ENCODE measurements at regions not wholly inside any gene's neighbourhood (a gene's known extent, or its start where the extent isn't known, plus 50 kb on each side); places are given as distances from the start of the nearest gene placed in this dataset.

- H3K36me3 ChIP-seq (ENCODE audit: control insufficient read depth, low read length) = no peaks in the 10 kb centered on the region
- H3K27ac ChIP-seq (ENCODE audit: low read depth, low read length) = no peak overlapping the region
- no peaks in the 10 kb centered on the region for H3K9me2 ChIP-seq (replicated peaks; ENCODE audit: control insufficient read depth, low read length)
- peaks cover 16% of the 10 kb centered on the region for H3K9me3 ChIP-seq (ENCODE audit: control insufficient read depth, insufficient read depth, low read length)
- H3K4me3 ChIP-seq (ENCODE audit: low read length) = no peak overlapping the region; the same call in 1 of the 2 replicates
- TF ChIP-seq, protein P1, sequence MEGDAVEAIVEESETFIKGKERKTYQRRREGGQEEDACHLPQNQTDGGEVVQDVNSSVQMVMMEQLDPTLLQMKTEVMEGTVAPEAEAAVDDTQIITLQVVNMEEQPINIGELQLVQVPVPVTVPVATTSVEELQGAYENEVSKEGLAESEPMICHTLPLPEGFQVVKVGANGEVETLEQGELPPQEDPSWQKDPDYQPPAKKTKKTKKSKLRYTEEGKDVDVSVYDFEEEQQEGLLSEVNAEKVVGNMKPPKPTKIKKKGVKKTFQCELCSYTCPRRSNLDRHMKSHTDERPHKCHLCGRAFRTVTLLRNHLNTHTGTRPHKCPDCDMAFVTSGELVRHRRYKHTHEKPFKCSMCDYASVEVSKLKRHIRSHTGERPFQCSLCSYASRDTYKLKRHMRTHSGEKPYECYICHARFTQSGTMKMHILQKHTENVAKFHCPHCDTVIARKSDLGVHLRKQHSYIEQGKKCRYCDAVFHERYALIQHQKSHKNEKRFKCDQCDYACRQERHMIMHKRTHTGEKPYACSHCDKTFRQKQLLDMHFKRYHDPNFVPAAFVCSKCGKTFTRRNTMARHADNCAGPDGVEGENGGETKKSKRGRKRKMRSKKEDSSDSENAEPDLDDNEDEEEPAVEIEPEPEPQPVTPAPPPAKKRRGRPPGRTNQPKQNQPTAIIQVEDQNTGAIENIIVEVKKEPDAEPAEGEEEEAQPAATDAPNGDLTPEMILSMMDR (IDR thresholded peaks at IDR 0.05; ENCODE audit: low read depth, low read length, poor library complexity, severe bottlenecking) = no peak
- TF ChIP-seq EZH2phosphoT487 (IDR thresholded peaks at IDR 0.05; ENCODE audit: borderline replicate concordance, low read length) = no peak
- peaks cover 2% of the 10 kb centered on the region for H3K27me3 ChIP-seq (ENCODE audit: control insufficient read depth, low read length)
- H3K79me2 ChIP-seq (ENCODE audit: control insufficient read depth, low read length) = no peaks in the 10 kb centered on the region
- H4K20me1 ChIP-seq (ENCODE audit: control insufficient read depth, insufficient read depth, low read depth, low read length) = no peaks in the 10 kb centered on the region
- peak overlapping the region; percentile 72 for H3K4me2 ChIP-seq (ENCODE audit: low read length)
- H3K4me1 ChIP-seq (ENCODE audit: control insufficient read depth, low read length) = peaks cover 44% of the 10 kb centered on the region
- H3F3A ChIP-seq (ENCODE audit: control insufficient read depth, insufficient read depth) = peaks cover 19% of the 10 kb centered on the region
Measured at GRCh38 chr22:48832592-48832991, 995.1 kb downstream of the BRD1 start.

DNA sequence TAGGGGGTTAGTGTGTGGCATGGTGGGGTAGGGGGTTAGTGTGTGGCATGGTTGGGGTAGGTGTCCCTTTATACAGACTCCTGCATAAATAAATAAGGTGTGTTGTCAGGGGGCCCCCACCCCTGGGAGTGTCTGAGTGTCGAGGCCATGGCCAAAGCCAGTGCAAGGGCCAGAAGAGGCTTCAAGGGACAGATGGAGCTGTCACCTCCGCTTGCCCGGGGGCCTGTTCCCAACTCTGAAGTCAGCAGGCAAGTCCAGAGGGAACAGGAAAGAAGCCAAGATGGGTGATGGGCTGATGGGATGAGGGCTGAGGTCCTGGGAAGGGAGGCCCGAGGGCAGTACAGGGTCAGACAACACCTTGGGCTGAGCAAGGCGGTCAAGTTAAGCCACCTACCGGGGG, 997.8 kb downstream of the BRD1 start:
- Histone ChIP-seq H3K27me3 (ENCODE audit: control insufficient read depth, low read length) (no peaks in the 10 kb centered on the region), H3K4me3 (ENCODE audit: low read length) (no peak overlapping the region), H4K20me1 (ENCODE audit: control insufficient read depth, insufficient read depth, low read depth, low read length) (no peaks in the 10 kb centered on the region), H3K27ac (ENCODE audit: low read depth, low read length) (no peak overlapping the region), H3K9me2 (replicated peaks; ENCODE audit: control insufficient read depth, low read length) (no peaks in the 10 kb centered on the region), H3K4me2 (ENCODE audit: low read length) (no peak overlapping the region), H3K79me2 (ENCODE audit: control insufficient read depth, low read length) (no peaks in the 10 kb centered on the region), H3K9me3 (ENCODE audit: control insufficient read depth, insufficient read depth, low read length) (peaks cover 9% of the 10 kb centered on the region; the same call in 1 of the 2 replicates), H3F3A (ENCODE audit: control insufficient read depth, insufficient read depth) (peaks cover 12% of the 10 kb centered on the region), H3K36me3 (ENCODE audit: control insufficient read depth, low read length) (no peaks in the 10 kb centered on the region), H3K4me1 (ENCODE audit: control insufficient read depth, low read length) (peaks cover 32% of the 10 kb centered on the region)
- TF ChIP-seq EZH2phosphoT487 (IDR thresholded peaks at IDR 0.05; ENCODE audit: borderline replicate concordance, low read length) = no peak
- TF ChIP-seq, protein P1 (IDR thresholded peaks at IDR 0.05; ENCODE audit: low read depth, low read length, poor library complexity, severe bottlenecking) = no peak

- Histone ChIP-seq H3K27ac (ENCODE audit: low read depth, low read length) (no peak overlapping the region), H4K20me1 (ENCODE audit: control insufficient read depth, insufficient read depth, low read depth, low read length) (no peaks in the 10 kb centered on the region), H3K9me3 (ENCODE audit: control insufficient read depth, insufficient read depth, low read length) (peaks cover 9% of the 10 kb centered on the region; the same call in 1 of the 2 replicates), H3K27me3 (ENCODE audit: control insufficient read depth, low read length) (no peaks in the 10 kb centered on the region), H3F3A (ENCODE audit: control insufficient read depth, insufficient read depth) (peaks cover 9% of the 10 kb centered on the region), H3K4me3 (ENCODE audit: low read length) (no peak overlapping the region), H3K79me2 (ENCODE audit: control insufficient read depth, low read length) (no peaks in the 10 kb centered on the region), H3K4me1 (ENCODE audit: control insufficient read depth, low read length) (peaks cover 20% of the 10 kb centered on the region), H3K36me3 (ENCODE audit: control insufficient read depth, low read length) (no peaks in the 10 kb centered on the region), H3K4me2 (ENCODE audit: low read length) (no peak overlapping the region), H3K9me2 (replicated peaks; ENCODE audit: control insufficient read depth, low read length) (no peaks in the 10 kb centered on the region)
- TF ChIP-seq, protein P1 (IDR thresholded peaks at IDR 0.05; ENCODE audit: low read depth, low read length, poor library complexity, severe bottlenecking) = no peak
- TF ChIP-seq EZH2phosphoT487 (IDR thresholded peaks at IDR 0.05; ENCODE audit: borderline replicate concordance, low read length) = no peak
Measured at GRCh38 chr22:48828688-48829087, 999.0 kb downstream of the BRD1 start.
